ENCODE measurements at regions not wholly inside any gene's neighbourhood (a gene's known extent, or its start where the extent isn't known, plus 50 kb on each side); places are given as distances from the start of the nearest gene placed in this dataset.

- no peak for TF ChIP-seq CTCF (IDR thresholded peaks at IDR 0.05)
- TF ChIP-seq POLR2A (IDR thresholded peaks at IDR 0.05): no peak
- no peak for TF ChIP-seq EP300 (IDR thresholded peaks at IDR 0.05)
- TF ChIP-seq POLR2AphosphoS5 (IDR thresholded peaks at IDR 0.05): no peak
- 30 to 37% methylated on average over 1 of the region's 1 CpG for WGBS, 2 donors
- DNase-seq: no peak
- no peaks in the 10 kb centered on the region for H3K9me3 ChIP-seq
- H3K4me3 ChIP-seq: no peak overlapping the region
- no peaks in the 10 kb centered on the region for H3K36me3 ChIP-seq
- H3K27me3 ChIP-seq: no peaks in the 10 kb centered on the region
- intact Hi-C loops (cut with DNase I): no loop called here
- no peaks in the 10 kb centered on the region for H3K4me1 ChIP-seq
- H3K27ac ChIP-seq: no peak overlapping the region
These were observed 1361.8 kb downstream of the GATA3 start for GRCh38 chr10:9416331-9416730.

- Histone ChIP-seq H3K9me3 (no peaks in the 10 kb centered on the region), H3K36me3 (no peaks in the 10 kb centered on the region), H3K4me1 (no peaks in the 10 kb centered on the region), H3K27me3 (no peaks in the 10 kb centered on the region), H3K27ac (no peak overlapping the region), H3K4me3 (no peak overlapping the region)
- intact Hi-C loops (cut with DNase I): no loop called here
- no peak for DNase-seq
- TF ChIP-seq POLR2A (IDR thresholded peaks at IDR 0.05): no peak
- TF ChIP-seq EP300 (IDR thresholded peaks at IDR 0.05): no peak
- no peak for TF ChIP-seq POLR2AphosphoS5 (IDR thresholded peaks at IDR 0.05)
- no peak for TF ChIP-seq CTCF (IDR thresholded peaks at IDR 0.05)
These were observed 1365.3 kb downstream of the GATA3 start for GRCh38 chr10:9419757-9420156.

GRCh38 chr10:9427209-9427608 is 1372.7 kb downstream of the GATA3 start:
- Histone ChIP-seq H3K27ac (no peak overlapping the region), H3K36me3 (no peaks in the 10 kb centered on the region)

GRCh38 chr10:9437131-9437530 is 1382.6 kb downstream of the GATA3 start:
- no peak for DNase-seq
- intact Hi-C loops (cut with DNase I): no loop called here
- Histone ChIP-seq H3K27me3 (no peaks in the 10 kb centered on the region), H3K9me3 (no peaks in the 10 kb centered on the region), H3K4me3 (no peak overlapping the region), H3K36me3 (no peaks in the 10 kb centered on the region), H3K4me1 (peaks cover 0 to 11% (median 0%) of the 10 kb centered on the region in 4 donors), H3K27ac (peak overlapping the region in 1 of 4 donors; percentile 24)
- WGBS, 2 donors: 88 to 89% methylated on average over 2 of the region's 2 CpGs
- TF ChIP-seq EP300 (IDR thresholded peaks at IDR 0.05): no peak
- TF ChIP-seq POLR2AphosphoS5 (IDR thresholded peaks at IDR 0.05): peak in 2 of 4 donors; percentile 33 to 34

More at GRCh38 chr10:9427209-9427608, 1372.7 kb downstream of the GATA3 start:
- Histone ChIP-seq H3K4me1 (peaks cover 0 to 7% (median 0%) of the 10 kb centered on the region in 4 donors), H3K27me3 (no peaks in the 10 kb centered on the region), H3K4me3 (no peak overlapping the region), H3K9me3 (peaks cover 0 to 2% (median 0%) of the 10 kb centered on the region in 4 donors)
- no peak for DNase-seq
- intact Hi-C loops (cut with DNase I): no loop called here
- no peak for TF ChIP-seq CTCF (IDR thresholded peaks at IDR 0.05)
- TF ChIP-seq POLR2AphosphoS5 (IDR thresholded peaks at IDR 0.05): no peak
- TF ChIP-seq POLR2A (IDR thresholded peaks at IDR 0.05): no peak
- TF ChIP-seq EP300 (IDR thresholded peaks at IDR 0.05): no peak

- no peaks in the 10 kb centered on the region for H3K4me1 ChIP-seq
- WGBS, 2 donors: 45 to 87% methylated on average over 1 of the region's 1 CpG
- H3K9me3 ChIP-seq: no peaks in the 10 kb centered on the region
- H3K27ac ChIP-seq: no peak overlapping the region
- no peaks in the 10 kb centered on the region for H3K27me3 ChIP-seq
- no peak for DNase-seq
- no peak overlapping the region for H3K4me3 ChIP-seq
- TF ChIP-seq CTCF (IDR thresholded peaks at IDR 0.05): no peak
- no peak for TF ChIP-seq POLR2A (IDR thresholded peaks at IDR 0.05)
- no peak for TF ChIP-seq POLR2AphosphoS5 (IDR thresholded peaks at IDR 0.05)
- no peak for TF ChIP-seq EP300 (IDR thresholded peaks at IDR 0.05)
- H3K36me3 ChIP-seq: no peaks in the 10 kb centered on the region
- intact Hi-C loops (cut with DNase I): no loop called here
These were observed 1389.3 kb downstream of the GATA3 start for GRCh38 chr10:9443758-9444157.
